HG03045 (cell line): ENCODE measurements at regions not wholly inside any gene's neighbourhood (a gene's known extent, or its start where the extent isn't known, plus 50 kb on each side); places are given as distances from the start of the nearest gene placed in this dataset.

Experiments used
- ATAC-seq: cut with Tn5 transposase; IDR thresholded peaks from one replicate; pipeline ENCODE4 v1.9.1; 2021; ENCODE audit warnings: mild to moderate bottlenecking, moderate library complexity; ENCODE audit not compliant: unreplicated experiment

GRCh38 chr14:31943217-31943799 lies 133.8 kb upstream of the ARHGAP5 start:
- no peak for ATAC-seq

- no peak for ATAC-seq
Measured at GRCh38 chr14:31943861-31944255, 133.2 kb upstream of the ARHGAP5 start.

- ATAC-seq = no peak
Measured at GRCh38 chr14:31944256-31945073, 132.6 kb upstream of the ARHGAP5 start.

- ATAC-seq = no peak
Measured at GRCh38 chr14:31945074-31945613, 132.0 kb upstream of the ARHGAP5 start.

DNA sequence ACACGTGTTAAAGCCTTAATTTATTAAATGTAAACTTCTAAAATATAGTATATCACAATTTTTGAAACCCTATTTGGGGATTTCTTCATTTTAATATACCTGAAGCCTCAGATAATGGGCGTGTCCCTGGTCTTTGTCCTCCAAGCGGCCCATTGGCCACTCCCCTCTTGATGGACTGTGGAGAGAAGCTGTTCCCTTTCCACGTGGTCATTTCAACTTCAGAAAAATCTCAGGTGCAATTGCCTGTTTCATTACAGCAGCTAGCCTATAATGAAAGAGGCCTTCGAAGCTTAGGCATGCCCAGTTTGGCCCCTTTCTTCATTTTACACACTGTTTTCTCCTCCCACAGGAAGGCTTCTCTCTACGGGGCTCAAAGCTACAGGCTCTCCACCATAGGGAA lies 131.4 kb upstream of the ARHGAP5 start:
- no peak for ATAC-seq

DNA sequence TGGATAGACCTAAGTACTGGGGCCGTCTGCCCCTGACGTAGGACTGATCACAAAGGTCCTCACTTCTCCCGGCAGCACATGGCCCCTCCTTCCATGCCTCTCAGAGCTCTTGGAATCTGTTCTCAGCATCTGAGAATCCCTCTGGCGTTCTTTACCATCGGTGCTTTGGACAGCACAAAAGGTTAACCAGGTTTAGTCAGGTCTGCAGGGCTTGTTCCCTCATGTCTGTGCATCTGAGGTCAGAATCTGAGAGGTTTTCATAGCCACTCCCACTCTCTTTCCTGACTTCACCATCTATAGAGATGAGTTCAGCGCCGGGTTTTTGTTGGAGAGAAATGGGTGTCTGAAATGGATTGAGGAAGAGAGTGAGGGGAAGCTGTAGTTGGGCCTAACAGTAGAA lies 130.0 kb upstream of the ARHGAP5 start:
- no peak for ATAC-seq

DNA sequence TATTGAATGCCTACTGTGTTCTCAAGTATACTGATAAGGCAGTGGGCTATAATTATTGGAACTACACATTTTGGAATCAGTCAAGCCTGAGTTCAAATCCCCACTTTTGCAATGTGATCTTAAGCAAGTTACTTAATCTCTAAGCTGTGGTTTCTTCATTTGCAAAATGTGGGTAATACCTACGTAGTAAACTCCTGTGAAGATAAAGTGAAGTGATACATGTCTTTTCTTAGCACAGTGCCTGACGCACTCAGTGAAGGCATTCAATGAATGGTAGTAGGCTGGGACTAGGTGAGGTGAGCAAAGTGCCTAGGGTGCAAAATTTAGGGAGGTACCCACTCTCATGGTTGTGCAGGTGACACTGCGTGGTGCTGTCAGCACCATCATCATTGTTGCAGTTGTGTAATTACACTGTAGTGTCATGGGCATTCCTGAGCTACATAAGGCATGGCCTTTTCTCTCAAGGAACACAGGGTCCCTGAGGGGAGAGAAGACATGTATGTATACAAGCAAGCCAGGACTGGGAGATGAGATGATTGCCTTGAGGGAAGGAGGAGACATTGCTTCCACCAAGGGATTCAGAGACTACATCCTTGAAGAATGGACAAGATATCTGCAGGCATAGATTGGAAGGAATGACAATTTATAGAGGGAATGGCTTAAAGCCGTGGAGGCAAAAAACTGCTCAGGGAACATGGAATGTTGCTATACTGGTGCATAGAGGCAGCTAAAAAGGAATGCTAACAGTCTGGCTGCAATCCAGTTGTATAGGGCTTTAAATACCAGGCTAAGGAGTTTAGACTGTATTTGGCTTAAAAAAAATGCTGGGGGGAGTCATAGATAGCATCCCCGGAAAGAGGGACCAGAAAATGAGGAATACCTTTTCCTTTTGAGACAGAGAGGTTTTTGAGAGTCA lies 129.2 kb upstream of the ARHGAP5 start:
- no peak for ATAC-seq

DNA sequence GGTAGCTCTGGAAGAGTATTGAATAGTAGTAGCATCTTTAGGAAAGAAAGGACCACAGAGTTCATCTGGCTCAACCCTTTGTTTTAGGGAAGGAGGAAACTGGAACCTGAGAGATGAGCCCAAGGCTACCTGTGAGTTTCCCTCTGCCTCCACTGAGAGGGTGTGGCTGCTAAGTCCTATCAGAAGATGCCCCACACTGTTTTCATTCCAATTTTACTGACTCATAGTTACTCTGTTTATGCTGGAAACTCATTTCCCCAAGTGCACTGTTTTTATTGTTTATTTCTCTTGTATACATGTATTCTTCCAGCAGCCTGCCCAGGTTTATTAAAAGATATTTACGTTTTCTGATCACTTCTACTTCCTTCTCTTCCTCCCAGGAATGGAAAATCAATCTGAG lies 127.4 kb upstream of the ARHGAP5 start:
- no peak for ATAC-seq

- ATAC-seq = no peak
Measured at GRCh38 chr14:31950331-31950730, 126.8 kb upstream of the ARHGAP5 start.

DNA sequence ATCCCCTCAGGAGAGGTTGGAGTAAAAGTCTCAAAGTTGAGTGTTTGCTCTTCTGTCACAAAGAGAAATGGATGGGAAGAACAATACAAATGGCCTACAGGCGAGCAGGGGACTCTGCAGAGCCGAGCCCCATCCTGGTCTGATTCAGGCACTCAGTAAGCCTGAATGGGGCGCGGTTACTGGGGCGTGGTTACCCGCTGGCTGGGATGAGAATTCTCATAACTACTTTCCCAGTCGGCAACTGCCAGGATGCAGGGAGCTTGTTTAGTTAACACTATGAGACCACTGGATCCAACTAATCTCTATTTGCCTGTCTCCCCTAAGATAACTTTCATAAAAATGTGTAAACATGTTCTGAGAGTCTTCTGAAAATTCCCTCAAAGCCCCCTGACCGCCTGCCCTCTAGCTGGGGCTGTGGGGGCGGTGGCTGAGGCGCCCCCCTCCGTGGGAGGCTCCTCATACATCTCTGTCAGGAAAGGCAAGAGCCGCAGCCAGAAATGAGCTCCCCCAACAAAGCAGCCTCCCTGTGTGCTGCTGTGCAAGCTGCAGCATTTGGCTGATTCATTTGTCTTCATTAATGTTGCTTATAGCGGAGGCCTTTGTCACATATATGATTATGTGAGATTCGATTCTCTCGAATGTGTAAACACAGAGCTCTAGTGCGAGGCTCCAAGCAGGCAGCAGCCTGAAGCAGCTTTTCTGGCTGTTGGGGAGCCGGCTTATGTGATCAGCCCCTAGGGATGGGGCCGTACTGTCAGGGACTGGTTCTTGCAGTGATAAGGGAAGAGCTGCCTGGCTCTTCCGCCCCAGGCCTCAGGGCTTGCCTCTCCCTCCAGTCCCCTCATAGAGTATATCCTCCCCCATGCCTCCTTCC lies 126.1 kb upstream of the ARHGAP5 start:
- ATAC-seq = no peak

- no peak for ATAC-seq
Measured at GRCh38 chr14:31951638-31951964, 125.5 kb upstream of the ARHGAP5 start.

GRCh38 chr14:31952573-31952972 lies 124.5 kb upstream of the ARHGAP5 start:
- ATAC-seq = no peak

- no peak for ATAC-seq
Measured at GRCh38 chr14:31953210-31953609, 123.9 kb upstream of the ARHGAP5 start.

DNA sequence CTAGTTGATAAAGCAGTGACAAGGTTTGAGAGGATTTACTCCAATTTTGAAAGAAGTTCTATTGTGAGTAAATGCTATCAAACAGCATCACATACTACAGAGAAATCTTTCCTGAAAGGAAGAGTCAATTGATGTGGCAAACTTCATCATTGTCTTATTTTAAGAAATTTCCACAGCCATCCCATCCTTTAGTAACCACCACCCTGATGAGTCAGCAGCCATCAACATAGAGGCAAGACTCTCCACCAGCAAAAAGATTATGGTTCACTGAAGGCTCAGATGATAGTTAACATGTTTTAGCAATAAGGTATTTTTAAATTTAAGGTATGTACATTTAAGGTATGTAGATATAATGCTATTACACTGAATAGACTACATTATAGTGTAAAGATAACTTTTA lies 122.1 kb upstream of the ARHGAP5 start:
- ATAC-seq = no peak

GRCh38 chr14:31955936-31956579 lies 121.0 kb upstream of the ARHGAP5 start:
- ATAC-seq = no peak

DNA sequence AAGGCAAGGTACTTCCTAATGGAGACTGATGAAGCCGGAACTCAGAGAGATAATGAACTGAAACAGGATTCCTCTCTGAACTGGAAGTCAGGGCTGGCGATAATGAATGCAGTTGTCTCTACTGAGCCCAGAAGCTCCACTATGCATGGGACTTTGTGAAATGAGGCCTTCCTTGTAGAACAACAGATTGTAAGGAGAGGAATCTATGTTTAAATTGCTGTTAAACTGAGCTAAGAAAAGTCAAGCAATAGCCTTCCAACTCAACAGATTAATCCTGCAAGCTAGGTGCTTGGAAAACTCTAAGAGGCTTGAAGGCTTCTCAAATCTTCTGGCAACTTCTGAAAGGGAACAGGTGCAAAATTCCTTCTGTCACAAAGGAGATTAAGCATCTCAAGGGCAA lies 119.5 kb upstream of the ARHGAP5 start:
- no peak for ATAC-seq

- ATAC-seq = no peak
Measured at GRCh38 chr14:31960039-31960438, 117.1 kb upstream of the ARHGAP5 start.

- ATAC-seq = no peak
Measured at GRCh38 chr14:31961896-31962295, 115.2 kb upstream of the ARHGAP5 start.

- no peak for ATAC-seq
Measured at GRCh38 chr14:31962920-31963319, 114.2 kb upstream of the ARHGAP5 start.

DNA sequence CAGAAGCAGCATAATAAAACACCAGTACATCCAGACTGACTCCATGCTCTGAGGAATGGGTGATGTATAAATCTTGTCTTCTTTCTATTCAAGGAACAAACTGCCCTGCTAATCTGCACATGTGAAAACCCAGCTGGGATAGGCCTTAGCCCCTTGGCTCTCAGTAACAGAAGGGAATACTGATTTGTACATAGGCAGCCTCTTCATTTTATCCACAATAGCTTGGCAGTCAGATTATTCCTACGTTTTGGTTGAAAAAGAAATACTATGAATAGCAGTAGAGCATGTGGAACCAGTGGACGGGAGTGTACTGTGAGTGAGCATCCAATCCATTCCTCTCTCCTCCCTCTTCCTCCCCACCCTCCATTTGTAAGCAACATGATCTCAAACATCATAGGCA lies 113.5 kb upstream of the ARHGAP5 start:
- ATAC-seq = no peak
